Stomach (tissue), 4 donors: ENCODE measurements at regions not wholly inside any gene's neighbourhood (a gene's known extent, or its start where the extent isn't known, plus 50 kb on each side); places are given as distances from the start of the nearest gene placed in this dataset.

Experiments
- EP300 ChIP-seq: sonication (generic); formaldehyde crosslinking; IDR thresholded peaks from one replicate; pipeline ENCODE4 v1.6.1; 2017; ENCODE audit warnings: antibody characterized with exemption
- POLR2A ChIP-seq, 4 donors: fragments of 450-650 bp; IDR thresholded peaks; one replicate each; pipeline ENCODE4 v1.6.1; 2016; ENCODE audit warnings: antibody characterized with exemption in 4 of 4, control low read depth in 2 of 4, mild to moderate bottlenecking in 1 of 4, moderate library complexity in 1 of 4
- POLR2AphosphoS5 ChIP-seq, 3 donors: sonication (generic); formaldehyde crosslinking; IDR thresholded peaks; one replicate each; pipeline ENCODE4 v1.6.1; 2016; ENCODE audit warnings: antibody characterized with exemption in 3 of 3
- TF ChIP-seq, protein P1 (sequence below), 7 experiments: fragments of 450-650 bp in 4 of 7; fragments of 200-600 bp in 3 of 7; sonication (generic) in 3 of 7; IDR thresholded peaks; one replicate each; pipeline ENCODE4 v1.5.1; 2016 to 2019; ENCODE audit warnings: antibody characterized with exemption in 7 of 7, control low read depth in 2 of 7, mild to moderate bottlenecking in 1 of 7

DNA sequence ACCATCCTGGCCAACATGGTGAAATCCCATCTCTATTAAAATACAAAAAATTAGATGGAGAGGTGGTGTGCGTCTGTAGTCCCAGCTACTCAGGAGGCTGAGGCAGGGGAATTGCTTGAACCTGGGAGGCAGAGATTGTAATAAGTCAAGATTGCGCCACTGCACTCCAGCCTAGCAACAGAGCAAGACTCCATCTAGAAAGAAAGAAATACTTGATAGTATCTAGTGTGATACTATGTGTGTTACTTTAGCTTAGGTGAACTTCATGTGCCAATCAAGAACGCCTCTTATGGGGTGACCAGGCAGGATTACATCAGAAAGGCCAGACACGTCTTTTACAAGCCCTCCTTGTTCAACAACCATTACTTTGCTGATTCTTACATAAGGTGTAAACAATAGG lies 107.1 kb downstream of the TMEM170B start:
- TF ChIP-seq POLR2AphosphoS5 (IDR thresholded peaks at IDR 0.05) (no peak), POLR2A (IDR thresholded peaks at IDR 0.05) (no peak), EP300 (no peak)
- TF ChIP-seq, protein P1, sequence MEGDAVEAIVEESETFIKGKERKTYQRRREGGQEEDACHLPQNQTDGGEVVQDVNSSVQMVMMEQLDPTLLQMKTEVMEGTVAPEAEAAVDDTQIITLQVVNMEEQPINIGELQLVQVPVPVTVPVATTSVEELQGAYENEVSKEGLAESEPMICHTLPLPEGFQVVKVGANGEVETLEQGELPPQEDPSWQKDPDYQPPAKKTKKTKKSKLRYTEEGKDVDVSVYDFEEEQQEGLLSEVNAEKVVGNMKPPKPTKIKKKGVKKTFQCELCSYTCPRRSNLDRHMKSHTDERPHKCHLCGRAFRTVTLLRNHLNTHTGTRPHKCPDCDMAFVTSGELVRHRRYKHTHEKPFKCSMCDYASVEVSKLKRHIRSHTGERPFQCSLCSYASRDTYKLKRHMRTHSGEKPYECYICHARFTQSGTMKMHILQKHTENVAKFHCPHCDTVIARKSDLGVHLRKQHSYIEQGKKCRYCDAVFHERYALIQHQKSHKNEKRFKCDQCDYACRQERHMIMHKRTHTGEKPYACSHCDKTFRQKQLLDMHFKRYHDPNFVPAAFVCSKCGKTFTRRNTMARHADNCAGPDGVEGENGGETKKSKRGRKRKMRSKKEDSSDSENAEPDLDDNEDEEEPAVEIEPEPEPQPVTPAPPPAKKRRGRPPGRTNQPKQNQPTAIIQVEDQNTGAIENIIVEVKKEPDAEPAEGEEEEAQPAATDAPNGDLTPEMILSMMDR (IDR thresholded peaks at IDR 0.05) = no peak
